HG03159 (cell line): ENCODE measurements at regions not wholly inside any gene's neighbourhood (a gene's known extent, or its start where the extent isn't known, plus 50 kb on each side); places are given as distances from the start of the nearest gene placed in this dataset.
"Not testable (repeated sequence)": the region's sequence is repeated elsewhere in the genome, so short reads cannot be mapped to it uniquely, and the experiment has no call there.

Experiments
- ATAC-seq: cut with Tn5 transposase; IDR thresholded peaks from one replicate; pipeline ENCODE4 v1.9.1; 2021; ENCODE audit warnings: mild to moderate bottlenecking, moderate library complexity; ENCODE audit not compliant: unreplicated experiment

DNA sequence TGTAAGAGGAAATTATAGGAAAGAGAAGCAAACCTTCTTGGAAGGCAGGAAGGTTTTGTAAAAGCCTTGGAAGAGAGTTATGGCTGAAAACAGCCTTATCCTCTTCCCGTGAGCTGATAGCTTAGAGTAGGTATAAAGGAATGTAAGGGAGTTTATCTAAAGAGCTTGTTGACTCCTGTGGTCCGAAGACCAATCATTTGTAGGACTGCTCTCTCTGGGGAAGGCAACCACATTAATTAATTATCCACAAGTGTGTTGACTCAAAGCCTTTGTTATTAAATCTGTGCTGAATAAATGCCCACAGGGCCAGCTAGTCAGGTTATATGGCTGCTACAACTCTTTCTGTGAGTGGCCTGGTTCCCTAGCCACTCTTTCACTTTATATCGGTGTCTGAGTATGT, 452.1 kb upstream of the RASGRP1 start:
- no peak for ATAC-seq

DNA sequence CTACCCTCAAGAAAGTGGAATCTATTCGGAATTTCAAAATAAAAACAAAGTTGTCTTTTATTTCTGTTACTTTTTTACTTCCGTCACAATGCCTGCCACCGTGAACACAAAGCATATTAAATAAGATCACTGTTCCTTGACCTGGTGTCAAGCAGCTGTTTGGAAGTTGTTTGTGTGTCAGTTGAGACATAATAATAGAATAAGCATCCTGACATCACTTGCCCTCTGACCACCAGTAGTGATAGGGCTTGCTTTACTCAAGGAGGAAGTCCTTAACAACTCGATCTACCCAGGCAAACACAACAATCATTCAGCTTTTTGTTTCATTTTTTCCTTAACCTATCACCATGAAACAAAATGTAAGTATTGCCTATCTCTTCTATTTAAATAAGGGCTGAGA, 454.4 kb upstream of the RASGRP1 start:
- ATAC-seq: no peak

DNA sequence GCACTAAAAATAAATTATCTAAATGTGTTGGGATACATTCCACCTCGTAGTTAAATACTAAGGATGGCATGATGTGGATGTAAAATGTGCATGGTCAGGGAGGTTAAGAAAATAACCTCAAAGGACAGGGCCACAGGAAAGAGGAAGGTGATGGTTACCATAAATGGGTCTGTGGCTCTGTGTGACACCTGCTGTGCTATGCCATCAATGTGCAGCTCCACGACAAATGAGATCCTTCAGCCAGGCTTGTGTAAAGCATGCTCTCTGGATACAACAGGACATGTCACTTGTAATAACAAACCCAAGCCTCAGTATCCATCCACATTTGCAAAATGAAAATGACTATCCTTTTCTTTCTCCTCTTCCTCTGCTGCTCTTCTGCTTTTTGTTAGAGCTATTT, 456.7 kb upstream of the RASGRP1 start:
- no peak for ATAC-seq

DNA sequence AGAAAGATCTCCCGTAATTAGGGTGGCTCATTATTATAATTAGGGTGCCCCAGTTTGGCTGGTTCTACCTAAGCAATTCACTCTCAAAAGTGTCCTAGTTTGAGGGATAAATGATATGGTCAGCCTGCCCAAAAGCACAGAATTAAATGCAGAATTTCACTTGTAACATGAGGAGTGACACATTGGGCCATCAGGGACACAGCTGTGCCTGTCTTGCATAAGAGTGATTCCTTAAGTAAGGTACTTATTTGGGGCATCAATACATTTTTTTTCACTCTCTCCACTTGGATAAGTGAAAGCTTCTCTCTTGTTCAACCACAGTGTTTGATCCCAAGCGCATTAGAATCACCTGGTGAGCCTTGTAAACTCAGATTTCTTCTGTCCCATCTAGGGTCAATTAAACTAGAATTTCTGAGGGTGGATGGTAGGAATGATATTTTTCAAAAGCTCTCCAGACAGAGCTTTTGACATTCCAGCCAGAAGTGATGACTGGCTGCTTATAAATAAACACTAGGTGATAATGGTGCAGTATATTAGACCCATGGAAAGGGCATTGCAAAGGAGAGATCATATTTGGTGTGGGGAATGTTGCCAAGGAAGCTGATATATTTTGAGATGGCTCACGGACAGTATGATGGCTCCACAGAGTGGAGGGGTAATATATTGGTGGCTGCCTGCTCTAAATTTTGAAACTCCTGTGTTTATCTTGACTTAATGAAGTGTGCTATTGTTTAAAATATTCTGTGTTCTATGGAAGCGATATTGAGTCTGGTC, 458.1 kb upstream of the RASGRP1 start:
- ATAC-seq: no peak

DNA sequence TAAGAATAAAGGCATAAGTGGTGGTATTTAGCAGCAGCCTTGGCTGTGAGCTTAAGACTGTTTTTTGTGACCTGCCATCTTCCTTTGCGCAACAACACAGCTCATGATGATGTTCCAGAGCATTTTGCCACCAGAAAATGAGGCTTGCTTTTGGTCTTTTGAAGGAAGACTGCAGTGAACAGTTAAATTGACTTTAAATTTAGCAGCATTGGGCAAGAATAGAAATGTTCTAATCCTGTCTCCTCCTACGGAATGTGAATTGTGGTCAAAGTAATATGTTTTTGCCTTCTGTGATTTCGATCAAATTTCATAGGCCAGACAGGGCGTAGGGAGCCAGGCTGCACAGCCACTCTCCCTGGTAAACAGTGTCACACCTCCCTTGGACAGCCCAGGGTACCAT, 460.7 kb upstream of the RASGRP1 start:
- no peak for ATAC-seq

DNA sequence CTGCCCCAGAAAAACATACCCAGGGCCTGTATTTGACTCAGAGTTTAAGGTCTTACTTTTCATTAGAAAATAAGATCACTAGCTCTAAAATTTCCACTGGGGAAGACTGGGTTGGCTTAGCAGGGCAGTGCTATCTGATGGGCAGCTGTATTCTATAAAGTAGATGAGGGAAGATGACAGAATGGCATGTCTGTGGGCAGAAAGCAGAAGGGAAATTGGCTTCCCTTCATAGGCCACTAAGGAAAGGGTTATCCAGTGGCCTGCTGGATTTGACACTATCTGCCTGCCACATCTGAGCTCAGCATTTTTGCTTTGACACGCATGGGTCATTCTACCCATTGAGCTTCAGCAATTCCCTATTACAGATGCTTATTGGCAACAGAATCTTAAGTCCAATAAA, 461.3 kb upstream of the RASGRP1 start:
- no peak for ATAC-seq

DNA sequence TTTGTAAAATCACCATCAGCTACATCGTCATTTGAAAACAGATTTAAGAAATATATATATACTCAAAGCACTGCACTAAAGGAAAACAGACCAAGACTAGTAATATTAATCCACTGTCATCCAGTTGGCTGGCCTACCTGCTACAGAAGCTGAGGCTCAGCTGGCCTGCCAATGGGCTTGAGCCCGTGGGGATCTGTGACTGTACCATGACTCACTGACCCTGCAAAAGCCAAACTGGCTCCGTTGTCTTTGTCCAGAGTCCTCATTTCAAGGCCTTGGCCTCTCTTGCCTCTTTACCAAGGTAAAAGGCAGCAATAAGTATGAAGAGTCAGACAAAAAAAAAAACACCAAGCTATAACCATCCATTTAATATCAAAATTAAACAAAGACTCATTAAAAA, 463.5 kb upstream of the RASGRP1 start:
- no peak for ATAC-seq

DNA sequence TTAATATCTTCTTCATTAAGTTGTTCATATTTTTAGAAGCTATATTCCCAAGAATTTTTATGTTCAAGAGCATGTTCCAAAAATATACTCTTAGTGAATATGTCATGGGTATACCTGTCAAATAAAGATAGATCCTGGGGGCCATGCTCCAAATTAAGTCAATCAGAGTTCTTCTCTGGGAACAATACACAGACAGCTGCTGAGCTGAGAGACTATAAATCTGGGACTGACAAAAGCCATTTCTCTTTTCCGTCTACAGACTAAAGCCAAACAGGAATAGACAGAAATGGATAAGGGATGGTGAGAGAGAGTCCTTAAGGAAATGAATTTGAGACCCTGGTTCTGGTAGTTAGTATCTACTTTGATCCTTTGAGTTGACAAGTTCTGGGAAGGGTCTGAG, 465.1 kb upstream of the RASGRP1 start:
- no peak for ATAC-seq

DNA sequence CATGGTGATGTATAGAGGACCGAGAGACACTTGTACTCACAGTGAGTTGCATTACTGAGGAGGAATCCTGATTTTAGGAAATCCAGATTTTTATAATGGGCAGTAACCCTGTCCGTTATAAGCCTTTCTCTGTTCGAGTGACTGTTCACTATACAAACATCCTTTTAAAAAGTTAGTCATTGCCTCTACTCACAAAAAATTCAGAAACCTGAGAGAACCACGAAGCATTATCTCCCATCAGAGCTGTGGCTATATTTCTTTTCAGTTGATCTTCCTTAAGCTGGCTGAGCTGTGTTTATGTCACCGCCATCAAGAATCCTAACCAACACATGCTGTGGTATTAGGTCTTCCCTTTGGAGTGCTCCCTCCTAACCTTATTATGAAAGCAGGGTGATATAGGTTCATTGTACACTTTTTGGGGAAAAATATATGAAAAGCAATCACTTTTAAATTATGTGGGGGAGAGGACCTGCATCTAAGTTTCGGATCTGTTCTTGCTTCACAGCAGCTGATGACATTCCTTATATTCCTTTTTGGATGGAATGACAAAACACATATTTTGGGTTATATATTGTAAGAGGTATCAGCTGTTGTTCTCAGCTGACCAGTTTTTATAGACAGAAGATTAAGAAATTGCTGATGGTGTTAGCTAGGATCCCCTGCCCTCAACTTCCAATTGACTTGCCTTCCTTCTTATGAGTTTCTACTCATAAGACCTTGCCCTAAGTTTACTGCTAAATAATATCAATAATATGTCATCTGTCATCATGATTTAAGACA, 465.9 kb upstream of the RASGRP1 start:
- ATAC-seq: no peak

DNA sequence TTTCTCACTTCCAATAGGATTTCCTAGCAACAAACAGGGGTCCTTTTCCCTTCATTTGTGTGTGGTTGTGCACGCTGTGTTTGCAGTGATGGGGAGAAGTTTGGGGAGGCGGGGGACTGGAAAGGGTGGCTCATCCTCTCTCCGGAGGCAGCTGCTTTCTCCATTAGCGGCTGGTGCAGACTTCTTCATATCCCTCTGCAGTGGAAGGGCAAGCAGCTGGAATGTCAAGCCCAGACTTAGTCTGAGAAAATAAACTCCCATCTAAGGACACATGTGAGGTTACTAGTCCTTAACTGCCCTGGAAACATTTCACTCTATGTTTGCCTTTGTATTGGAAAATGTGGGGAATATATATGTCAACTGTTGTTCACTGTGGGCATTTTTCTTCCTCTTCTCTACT, 467.0 kb upstream of the RASGRP1 start:
- ATAC-seq: no peak

DNA sequence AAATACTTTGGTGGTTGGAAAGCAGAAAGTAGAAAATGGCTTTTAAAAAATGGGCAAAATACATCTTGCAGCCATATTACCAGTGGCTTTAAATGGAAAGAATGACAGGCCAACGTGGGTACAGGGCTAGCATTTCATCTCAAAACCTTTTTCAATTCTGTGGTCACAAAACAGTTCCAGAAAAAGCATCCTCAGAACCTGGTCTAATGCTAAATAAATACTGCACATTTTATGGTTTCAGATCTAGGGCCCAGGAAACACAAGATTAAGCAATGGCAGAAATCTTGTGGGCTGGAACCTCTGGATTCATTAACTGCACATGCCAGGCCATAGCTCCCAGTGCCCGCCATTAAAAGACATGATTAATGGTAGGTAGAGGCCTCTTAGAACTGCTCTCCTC, 470.2 kb upstream of the RASGRP1 start:
- no peak for ATAC-seq

DNA sequence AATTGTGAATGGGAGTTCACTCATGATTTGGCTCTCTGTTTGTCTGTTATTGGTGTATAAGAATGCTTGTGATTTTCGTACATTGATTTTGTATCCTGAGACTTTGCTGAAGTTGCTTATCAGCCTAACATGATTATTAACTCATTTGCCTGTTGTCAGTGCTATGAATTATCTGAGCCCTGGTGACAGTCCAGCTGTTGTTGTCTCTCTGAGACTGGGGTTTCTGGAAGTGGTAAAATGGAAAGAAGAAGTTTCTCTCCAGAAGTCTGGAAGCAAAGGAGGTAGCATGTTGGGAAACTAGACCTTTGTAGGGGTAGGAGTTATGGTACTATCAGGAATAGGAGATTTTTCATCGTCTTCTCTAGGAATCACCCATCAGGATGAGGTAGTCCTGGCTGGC, 473.0 kb upstream of the RASGRP1 start:
- not testable (repeated sequence) for ATAC-seq

DNA sequence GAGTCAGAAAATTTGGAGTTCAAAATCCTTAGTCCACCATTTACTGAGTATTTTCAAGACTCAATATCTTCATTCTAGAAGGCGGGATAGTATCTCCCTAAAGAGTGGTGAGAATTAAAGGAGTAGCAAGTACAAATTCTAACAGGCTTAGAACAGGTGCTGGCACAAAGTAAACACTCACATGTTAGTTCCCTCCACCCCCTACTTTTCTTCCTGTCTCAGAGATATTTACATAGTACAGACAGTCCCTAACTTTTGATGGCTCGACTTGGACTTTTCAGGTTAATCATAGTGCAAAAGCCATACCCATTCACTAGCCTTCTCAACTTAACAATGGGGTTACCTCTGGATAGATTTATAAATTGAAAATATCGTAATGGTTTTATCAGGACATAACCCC, 476.2 kb upstream of the RASGRP1 start:
- no peak for ATAC-seq

DNA sequence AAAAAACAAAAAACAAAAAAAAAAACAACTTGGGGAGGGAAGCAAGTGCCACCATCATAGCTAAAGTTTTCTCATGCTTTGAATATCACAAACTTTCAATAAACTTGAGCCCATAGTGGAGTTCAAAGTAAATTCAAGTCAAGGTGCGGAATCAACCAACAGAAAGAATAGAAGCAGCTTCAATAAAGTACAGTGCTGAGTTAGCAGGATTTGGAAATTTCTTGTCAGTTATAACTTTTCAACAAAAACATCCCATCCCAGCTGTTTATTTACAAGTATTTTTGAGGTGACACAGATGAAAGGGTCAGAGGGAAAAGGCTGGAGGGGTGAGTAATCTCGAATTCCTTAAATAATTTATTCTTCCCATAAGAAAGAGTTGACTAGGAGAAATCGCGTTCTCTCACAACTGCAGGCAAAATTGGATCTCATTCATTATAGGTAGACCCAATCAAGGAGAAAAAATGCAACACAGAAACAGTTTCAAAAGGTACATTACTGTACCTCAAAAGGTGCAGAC, 477.4 kb upstream of the RASGRP1 start:
- no peak for ATAC-seq

DNA sequence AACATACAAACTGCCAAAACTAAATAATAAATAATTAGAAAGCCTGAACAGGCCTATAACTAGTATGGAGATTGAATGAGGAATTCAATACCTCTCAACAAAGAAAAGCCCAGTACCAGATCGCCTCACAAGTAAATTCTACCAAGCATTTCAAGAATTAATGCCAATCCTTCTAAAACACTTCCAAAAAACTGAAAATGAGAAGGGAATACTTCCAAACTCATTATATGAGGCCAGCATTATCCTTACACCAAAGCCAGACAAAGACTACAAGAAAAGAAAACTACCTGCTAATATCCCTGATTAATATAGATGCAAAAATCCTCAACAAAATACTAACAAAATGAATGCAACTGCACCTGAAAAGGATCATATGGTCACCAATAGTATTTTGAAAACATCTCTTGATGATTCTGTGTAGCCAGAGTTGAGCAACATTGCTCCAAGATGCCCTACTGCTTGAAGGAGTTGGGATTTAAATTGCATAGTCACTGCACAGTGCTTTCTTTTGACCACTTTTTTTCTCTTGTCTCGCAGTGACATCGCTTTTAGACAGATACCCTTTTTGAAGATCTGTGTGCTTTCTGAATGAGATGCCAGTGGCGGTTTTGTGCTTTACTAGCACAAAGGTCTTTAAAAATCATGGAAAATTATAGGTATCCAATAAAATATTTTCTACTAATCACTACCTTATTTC, 487.2 kb upstream of the RASGRP1 start:
- ATAC-seq: no peak

DNA sequence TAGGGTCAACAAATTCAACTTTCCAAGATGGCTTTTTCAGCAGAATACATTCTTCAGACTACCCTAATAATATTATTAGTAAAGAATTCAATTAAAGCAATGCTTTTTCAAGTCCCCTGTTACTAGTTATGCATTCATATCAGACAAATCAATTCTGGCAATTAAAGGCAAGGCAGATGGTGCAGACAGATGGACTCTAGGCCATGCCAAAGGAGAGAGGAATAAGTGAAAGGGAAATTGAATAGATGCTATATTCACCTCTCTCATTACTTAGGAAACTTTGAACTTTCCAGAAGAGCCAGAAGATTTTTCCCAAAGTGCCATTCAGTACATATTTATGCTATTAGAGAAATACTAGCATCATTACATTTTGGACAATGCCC, 487.7 kb upstream of the RASGRP1 start:
- ATAC-seq: no peak

DNA sequence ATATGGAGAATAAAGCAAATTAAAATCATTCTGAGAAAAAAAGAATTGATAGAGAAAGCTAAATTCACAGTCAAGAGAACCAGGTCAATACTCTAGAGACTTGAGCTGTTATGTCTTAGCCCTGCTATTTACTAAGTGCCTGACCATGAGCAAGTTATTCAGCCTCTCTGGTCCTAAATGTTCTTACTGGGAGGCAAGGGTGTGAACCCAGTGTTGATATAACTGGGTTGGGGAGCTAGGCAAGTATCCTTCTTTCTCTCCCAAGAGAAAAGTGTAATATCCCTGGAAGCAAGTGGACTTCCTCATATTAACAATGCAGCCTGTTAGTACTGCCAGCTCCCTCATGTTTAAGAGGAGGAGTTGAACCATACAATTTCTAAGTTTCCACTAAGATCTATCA, 488.9 kb upstream of the RASGRP1 start:
- ATAC-seq: no peak

DNA sequence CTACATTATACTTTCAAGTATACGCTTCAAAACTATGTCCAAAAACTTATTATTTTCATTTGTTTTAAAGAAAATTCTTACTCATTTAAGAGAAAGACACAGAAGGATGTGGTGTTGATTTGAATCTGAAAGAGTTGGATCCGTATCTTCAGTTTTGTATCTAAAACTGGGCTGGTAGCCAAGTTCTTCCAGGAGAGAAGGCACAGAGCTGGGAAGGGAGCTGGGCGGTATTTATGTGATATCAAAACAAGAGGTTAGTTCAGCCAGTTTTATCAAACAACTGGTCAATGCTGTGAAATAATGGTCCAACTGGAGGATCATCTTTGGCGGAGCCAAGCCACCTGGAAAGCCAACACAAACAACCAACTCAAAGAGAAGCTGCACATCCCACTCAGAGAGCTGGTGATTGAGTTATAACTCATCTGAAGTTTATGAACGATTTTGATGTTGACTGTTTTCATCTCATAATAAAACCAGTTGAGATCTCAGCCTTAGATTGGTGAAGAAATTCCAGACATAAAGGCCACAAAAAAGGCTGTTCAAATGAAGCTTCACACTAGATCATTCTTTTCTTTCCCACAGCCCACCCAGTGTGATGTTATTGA, 489.6 kb upstream of the RASGRP1 start:
- ATAC-seq: no peak

DNA sequence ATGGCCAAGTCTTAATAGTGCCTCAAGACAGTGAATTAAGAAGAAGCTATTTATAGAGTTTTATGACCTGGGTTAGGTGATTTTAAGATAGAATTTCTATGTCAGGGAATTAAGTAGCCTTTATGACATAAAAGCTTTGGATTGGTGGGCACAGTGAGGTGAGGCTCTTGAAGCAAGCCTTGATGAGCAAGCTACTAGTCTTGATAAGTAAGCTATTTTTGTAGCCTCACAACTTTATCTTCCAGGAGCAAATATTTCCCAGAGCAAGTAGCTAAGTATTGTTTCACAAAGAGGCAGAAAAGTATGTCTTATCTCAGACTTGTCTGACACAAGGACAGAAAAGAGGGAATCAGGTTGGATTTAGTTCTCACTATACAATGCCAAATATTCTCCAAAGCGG, 491.7 kb upstream of the RASGRP1 start:
- no peak for ATAC-seq

DNA sequence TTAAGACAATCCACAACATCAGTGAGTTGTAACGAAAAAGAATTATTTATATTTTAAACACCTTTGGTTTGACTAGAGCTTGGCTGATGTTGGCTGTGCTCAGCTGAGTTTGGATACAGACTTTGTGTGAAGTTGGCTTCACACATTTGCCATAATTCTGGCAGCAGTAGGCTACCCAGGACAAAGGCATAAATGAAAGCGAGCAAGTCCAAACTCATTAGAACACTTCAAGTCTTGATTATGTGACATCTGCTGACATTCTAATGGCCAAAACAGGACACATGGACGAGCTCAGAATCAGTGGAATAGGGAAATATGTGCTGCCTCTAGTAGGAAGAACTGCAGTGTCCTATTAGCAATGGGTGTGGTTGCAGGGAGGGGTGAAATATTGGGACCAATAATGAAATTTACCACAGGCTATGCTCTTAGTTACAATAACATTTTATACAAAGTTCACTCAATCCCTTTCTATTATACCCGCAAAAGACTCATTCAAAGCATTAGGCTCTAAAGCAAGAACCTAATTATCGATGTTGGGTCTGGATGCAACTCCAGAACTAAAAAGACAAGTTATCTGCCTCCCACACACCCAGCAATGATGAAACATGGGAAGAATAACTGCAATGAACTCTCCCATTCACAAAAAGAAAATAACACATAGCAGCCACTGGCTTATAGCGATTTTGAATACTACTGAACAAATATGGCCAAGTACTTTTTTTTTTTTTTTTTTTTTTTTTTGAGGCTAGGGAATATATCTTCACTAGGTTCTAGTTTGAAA, 493.9 kb upstream of the RASGRP1 start:
- ATAC-seq: no peak

DNA sequence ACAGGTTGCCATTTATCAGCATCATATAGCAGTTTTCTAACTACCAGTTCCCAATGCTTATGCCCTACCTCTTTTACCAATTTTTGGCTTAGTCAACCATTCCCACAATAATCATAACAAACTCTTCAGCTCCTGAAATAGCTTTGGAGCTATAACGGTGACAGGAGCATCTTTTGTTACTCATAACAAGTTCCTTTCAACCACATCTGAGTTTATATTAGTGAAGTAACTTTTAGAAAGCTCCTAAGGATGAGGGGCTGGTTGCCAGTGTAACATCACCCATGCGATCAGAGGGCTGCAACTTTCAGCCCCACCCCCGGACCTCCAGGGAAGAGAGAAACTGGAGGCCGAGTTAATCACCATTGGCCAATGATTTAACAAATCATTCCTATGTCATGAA, 495.3 kb upstream of the RASGRP1 start:
- no peak for ATAC-seq
